ENCODE measurements at regions not wholly inside any gene's neighbourhood (a gene's known extent, or its start where the extent isn't known, plus 50 kb on each side); places are given as distances from the start of the nearest gene placed in this dataset.

- H3K4me3 ChIP-seq (ENCODE audit: control insufficient read depth, low read depth, low read length): no peak overlapping the region
- DNase-seq (ENCODE audit: low read depth): no peak
- TF ChIP-seq CTCF (IDR thresholded peaks at IDR 0.05; ENCODE audit: control insufficient read depth, insufficient read depth, low read depth, low read length, missing control alignments): no peak
Measured at GRCh38 chr18:28523758-28524475, 347.0 kb upstream of the CDH2 start.

DNA sequence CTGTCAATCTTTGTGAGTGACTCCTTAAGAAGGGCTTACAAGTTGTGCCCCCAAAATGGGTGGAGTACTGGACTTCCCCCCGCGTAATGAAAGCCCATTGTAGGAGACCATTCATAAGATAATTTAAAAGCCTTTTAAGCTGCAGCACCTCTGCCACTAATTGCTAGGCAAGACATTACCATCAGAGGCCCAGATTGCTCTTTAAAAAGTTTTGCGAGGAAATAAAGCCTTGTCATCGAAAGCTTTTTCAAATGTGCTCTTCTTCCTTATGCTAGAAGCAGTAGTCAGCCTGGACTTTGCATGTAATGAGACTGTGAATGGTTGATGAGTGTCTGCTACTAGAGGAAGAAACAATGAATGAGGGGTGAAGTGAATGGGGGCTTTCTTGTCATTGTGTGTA is 345.3 kb upstream of the CDH2 start:
- no peak overlapping the region for H3K4me3 ChIP-seq (ENCODE audit: control insufficient read depth, low read depth, low read length)
- no peak for DNase-seq (ENCODE audit: low read depth)

GRCh38 chr18:28519997-28520396 is 343.1 kb upstream of the CDH2 start:
- no peak for TF ChIP-seq CTCF (IDR thresholded peaks at IDR 0.05; ENCODE audit: control insufficient read depth, insufficient read depth, low read depth, low read length, missing control alignments)
- H3K4me3 ChIP-seq (ENCODE audit: control insufficient read depth, low read depth, low read length): no peak overlapping the region
- DNase-seq (ENCODE audit: low read depth): no peak

More for the DNA sequence above, 345.3 kb upstream of the CDH2 start:
- no peak for TF ChIP-seq CTCF (IDR thresholded peaks at IDR 0.05; ENCODE audit: control insufficient read depth, insufficient read depth, low read depth, low read length, missing control alignments)

DNA sequence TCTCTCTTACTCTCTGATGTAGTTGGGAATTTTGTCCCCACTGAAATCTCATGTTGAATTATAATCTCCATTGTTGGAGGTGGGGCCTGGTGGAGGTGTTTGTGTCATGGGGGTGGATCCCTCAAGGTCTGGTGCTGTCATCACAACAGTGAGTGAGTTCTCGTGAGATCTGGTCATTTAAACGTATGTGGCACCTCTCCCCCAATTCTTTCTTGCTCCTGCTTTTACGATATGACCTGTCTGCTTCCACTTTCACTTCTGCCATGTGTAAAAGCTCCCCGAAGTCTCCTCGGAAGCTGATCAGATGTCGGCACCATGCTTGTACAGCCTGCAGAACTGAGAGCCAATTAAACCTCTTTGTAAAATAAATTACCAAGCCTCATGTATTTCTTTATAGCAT is 337.8 kb upstream of the CDH2 start:
- no peak for DNase-seq (ENCODE audit: low read depth)
- no peak for TF ChIP-seq CTCF (IDR thresholded peaks at IDR 0.05; ENCODE audit: control insufficient read depth, insufficient read depth, low read depth, low read length, missing control alignments)
- no peak overlapping the region; the same call in 1 of the 2 replicates for H3K4me3 ChIP-seq (ENCODE audit: control insufficient read depth, low read depth, low read length)

DNA sequence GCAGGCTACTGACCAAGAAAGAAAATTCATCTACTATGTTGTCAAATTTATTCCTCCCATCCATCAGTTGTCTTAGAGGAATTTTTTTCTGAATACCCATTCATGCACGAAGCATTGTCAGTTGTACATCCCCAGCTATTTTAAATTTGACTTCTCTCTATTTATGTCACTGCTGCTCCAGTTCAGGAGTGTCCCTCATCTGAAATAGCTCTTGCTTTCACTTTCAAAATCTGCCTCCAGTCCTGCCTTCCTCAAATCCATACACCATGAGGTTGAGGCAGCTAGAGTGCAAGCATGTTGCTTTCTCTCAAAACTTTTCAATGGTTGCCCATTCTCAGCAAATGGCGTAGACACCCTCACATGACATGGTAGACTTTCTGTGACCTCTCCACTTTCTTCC is 335.4 kb upstream of the CDH2 start:
- H3K4me3 ChIP-seq (ENCODE audit: control insufficient read depth, low read depth, low read length): no peak overlapping the region
- TF ChIP-seq CTCF (IDR thresholded peaks at IDR 0.05; ENCODE audit: control insufficient read depth, insufficient read depth, low read depth, low read length, missing control alignments): no peak
- DNase-seq (ENCODE audit: low read depth): no peak

DNA sequence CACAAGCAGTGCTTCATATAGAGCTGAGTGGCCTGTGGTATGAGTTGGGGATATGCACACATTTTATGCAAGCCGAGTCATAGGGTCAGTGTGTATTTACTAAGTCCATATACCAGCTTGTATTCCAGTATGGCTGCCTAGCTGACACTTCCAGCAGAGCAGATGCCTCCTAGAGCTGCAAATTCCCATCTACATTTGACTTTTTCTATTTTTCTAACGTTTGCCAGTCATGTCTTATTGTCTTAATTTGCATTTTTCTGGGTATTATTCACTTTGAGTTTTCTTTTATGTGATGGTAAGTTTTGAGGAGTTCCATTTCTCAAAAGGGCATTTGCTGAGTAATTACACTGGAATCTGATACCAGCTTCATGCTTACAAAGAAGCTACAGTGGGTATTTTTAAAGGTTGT is 334.5 kb upstream of the CDH2 start:
- H3K4me3 ChIP-seq (ENCODE audit: control insufficient read depth, low read depth, low read length): no peak overlapping the region
- no peak for TF ChIP-seq CTCF (IDR thresholded peaks at IDR 0.05; ENCODE audit: control insufficient read depth, insufficient read depth, low read depth, low read length, missing control alignments)
- DNase-seq (ENCODE audit: low read depth): peak; percentile 23
